Ishikawa (cell line): ENCODE measurements at regions not wholly inside any gene's neighbourhood (a gene's known extent, or its start where the extent isn't known, plus 50 kb on each side); places are given as distances from the start of the nearest gene placed in this dataset.

Source experiments
- CEBPB ChIP-seq: IDR thresholded peaks from 2 replicates; pipeline ENCODE4 v1.6.1; 2012
- CREB1 ChIP-seq: IDR thresholded peaks from 2 replicates; pipeline ENCODE4 v1.6.1; 2012; ENCODE audit warnings: low read depth
- EGR1 ChIP-seq: IDR thresholded peaks from 2 replicates; pipeline ENCODE4 v1.6.1; 2012
- EP300 ChIP-seq: IDR thresholded peaks from 2 replicates; pipeline ENCODE4 v1.6.1; 2012; ENCODE audit warnings: borderline replicate concordance
- FOXM1 ChIP-seq: IDR thresholded peaks from 2 replicates; pipeline ENCODE4 v1.6.1; 2012; ENCODE audit warnings: low read depth, borderline replicate concordance
- NFIC ChIP-seq: IDR thresholded peaks from 2 replicates; pipeline ENCODE4 v1.6.1; 2012
- RAD21 ChIP-seq: IDR thresholded peaks from 2 replicates; pipeline ENCODE4 v1.6.1; 2012; ENCODE audit warnings: low read depth
- REST ChIP-seq: IDR thresholded peaks from 2 replicates; pipeline ENCODE4 v1.6.1; 2012; ENCODE audit warnings: low read depth, mild to moderate bottlenecking
- TAF1 ChIP-seq: IDR thresholded peaks from 2 replicates; pipeline ENCODE4 v1.6.1; 2012; ENCODE audit warnings: low read depth, mild to moderate bottlenecking
- TCF12 ChIP-seq: IDR thresholded peaks from 2 replicates; pipeline ENCODE4 v1.6.1; 2012; ENCODE audit warnings: low read depth
- TEAD4 ChIP-seq: IDR thresholded peaks from 2 replicates; pipeline ENCODE4 v1.6.1; 2012
- YY1 ChIP-seq: IDR thresholded peaks from 2 replicates; pipeline ENCODE4 v1.6.1; 2012; ENCODE audit warnings: low read depth
- ZBTB7A ChIP-seq: IDR thresholded peaks from 2 replicates; pipeline ENCODE4 v1.6.1; 2012; ENCODE audit warnings: low read depth
- TF ChIP-seq, protein P1 (sequence below): IDR thresholded peaks from 2 replicates; pipeline ENCODE4 v1.6.1; 2012
- TF ChIP-seq, protein P2 (sequence below): IDR thresholded peaks from 2 replicates; pipeline ENCODE4 v1.6.1; 2012

GRCh38 chr2:37829202-37829601 is 95.9 kb upstream of the RMDN2 start:
- no peak for TF ChIP-seq EP300
- TF ChIP-seq NFIC = no peak
- TF ChIP-seq EGR1 = no peak
- TF ChIP-seq, protein P1, sequence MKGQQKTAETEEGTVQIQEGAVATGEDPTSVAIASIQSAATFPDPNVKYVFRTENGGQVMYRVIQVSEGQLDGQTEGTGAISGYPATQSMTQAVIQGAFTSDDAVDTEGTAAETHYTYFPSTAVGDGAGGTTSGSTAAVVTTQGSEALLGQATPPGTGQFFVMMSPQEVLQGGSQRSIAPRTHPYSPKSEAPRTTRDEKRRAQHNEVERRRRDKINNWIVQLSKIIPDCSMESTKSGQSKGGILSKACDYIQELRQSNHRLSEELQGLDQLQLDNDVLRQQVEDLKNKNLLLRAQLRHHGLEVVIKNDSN = no peak
- no peak for TF ChIP-seq TEAD4
- no peak for TF ChIP-seq TAF1
- TF ChIP-seq CREB1 = no peak

GRCh38 chr2:37829616-37830395 is 95.3 kb upstream of the RMDN2 start:
- no peak for TF ChIP-seq ZBTB7A

DNA sequence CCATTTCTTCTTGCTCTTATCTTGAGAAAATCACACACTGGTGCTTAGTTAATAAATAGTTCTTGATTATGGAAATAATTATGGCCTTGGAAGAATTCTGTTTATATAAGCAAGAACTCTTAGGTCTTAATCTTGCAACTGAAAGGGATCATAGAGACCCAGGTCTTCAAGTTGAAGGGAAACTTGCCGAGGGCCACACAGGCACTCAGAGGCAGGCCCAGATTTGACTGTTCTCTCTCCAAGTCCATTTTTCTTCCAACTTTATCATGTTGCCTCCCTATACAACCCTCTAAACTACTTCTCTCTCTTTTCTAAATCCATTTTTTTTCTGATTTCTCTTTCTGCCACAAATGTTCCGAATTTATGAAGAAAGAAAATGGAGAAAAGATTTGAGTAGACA is 94.5 kb upstream of the RMDN2 start:
- no peak for TF ChIP-seq EP300
- no peak for TF ChIP-seq CEBPB
- no peak for TF ChIP-seq NFIC
- TF ChIP-seq ZBTB7A = no peak
- no peak for TF ChIP-seq CREB1
- no peak for TF ChIP-seq YY1
- no peak for TF ChIP-seq TCF12
- TF ChIP-seq, protein P2, sequence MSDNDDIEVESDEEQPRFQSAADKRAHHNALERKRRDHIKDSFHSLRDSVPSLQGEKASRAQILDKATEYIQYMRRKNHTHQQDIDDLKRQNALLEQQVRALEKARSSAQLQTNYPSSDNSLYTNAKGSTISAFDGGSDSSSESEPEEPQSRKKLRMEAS = no peak
- TF ChIP-seq FOXM1 = no peak
- TF ChIP-seq, protein P1 = no peak
- TF ChIP-seq RAD21 = no peak
- TF ChIP-seq EGR1 = no peak
- no peak for TF ChIP-seq REST
- TF ChIP-seq TEAD4 = no peak

- TF ChIP-seq ZBTB7A (no peak), CEBPB (no peak), EGR1 (no peak), YY1 (no peak), CREB1 (no peak), TCF12 (no peak), RAD21 (no peak), NFIC (no peak), TAF1 (no peak), EP300 (no peak), FOXM1 (no peak), REST (no peak), TEAD4 (no peak)
- TF ChIP-seq, protein P1 = no peak
- TF ChIP-seq, protein P2 = no peak
Measured at GRCh38 chr2:37831081-37831780, 93.9 kb upstream of the RMDN2 start.

DNA sequence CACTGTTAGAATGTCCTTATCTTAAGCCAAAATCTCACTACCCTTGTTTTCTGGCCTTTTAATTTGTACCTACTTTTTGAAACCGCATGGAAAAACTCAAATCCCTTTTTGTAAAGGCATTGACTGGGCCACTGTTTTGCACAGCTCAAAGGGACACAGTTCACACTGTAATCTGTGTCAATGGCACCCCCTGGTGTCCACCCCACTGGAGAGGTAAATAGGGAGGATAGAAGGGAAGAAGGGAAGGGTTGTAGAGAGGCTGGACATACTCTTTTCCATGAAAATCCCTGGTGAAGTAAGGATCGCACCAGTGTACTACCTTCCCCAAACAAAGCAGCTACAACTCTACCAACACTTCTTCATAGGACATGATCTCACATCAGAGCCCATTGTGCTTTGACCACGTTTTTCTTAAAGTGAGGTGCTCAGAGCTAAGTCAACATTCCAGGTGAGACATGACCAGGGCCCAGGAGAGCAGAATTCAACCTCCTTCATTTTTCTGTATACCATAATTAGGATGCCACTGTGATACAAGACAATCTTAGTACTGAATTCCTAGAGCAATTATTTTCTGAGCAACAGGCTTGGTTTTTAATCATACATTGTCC is 92.4 kb upstream of the RMDN2 start:
- TF ChIP-seq EP300 (no peak), CEBPB (no peak), REST (no peak), TEAD4 (no peak), TCF12 (no peak), RAD21 (peak; percentile 97)
- TF ChIP-seq, protein P2 = no peak
